ENCODE measurements at regions not wholly inside any gene's neighbourhood (a gene's known extent, or its start where the extent isn't known, plus 50 kb on each side); places are given as distances from the start of the nearest gene placed in this dataset.
A peak's percentile ranks its signal among the peaks of the same experiment; 100 is the strongest.

GRCh38 chr2:146908776-146909175 lies 936.1 kb upstream of the ACVR2A start:
- Mint-ChIP-seq H3K27ac (peak overlapping the region in 1 of 3 experiments; percentile 9; a peak in 2 of 7 replicates), H3K4me1 (peaks cover 0 to 3% of the 10 kb centered on the region in 2 experiments; a peak in 1 of 4 replicates), H3K36me3 (ENCODE audit: insufficient read depth in 1 of 3, low read depth in 3 of 3) (no peaks in the 10 kb centered on the region), H3K4me3 (no peak overlapping the region), H3K9me3 (no peaks in the 10 kb centered on the region), H3K27me3 (ENCODE audit: low read depth) (no peaks in the 10 kb centered on the region)
- Histone ChIP-seq H3K79me1 (ENCODE audit: insufficient read depth, low read depth, low read length, poor library complexity, severe bottlenecking) (no peaks in the 10 kb centered on the region), H3K79me2 (ENCODE audit: insufficient read depth, low read length) (no peaks in the 10 kb centered on the region), H3K18ac (ENCODE audit: insufficient read length, low read depth, low read length) (no peak overlapping the region), H2BK5ac (ENCODE audit: insufficient read length, low read length) (no peak overlapping the region), H3K14ac (ENCODE audit: insufficient read depth, low read length) (no peak overlapping the region), H3K23me2 (ENCODE audit: insufficient read length, low read depth, low read length, poor library complexity, severe bottlenecking) (no peaks in the 10 kb centered on the region), H2AFZ (ENCODE audit: low read length) (no peak overlapping the region), H3K27ac (ENCODE audit: insufficient read length, low read depth, low read length) (no peak overlapping the region), H4K8ac (replicated peaks; ENCODE audit: insufficient read length, low read depth, low read length) (no peak overlapping the region), H3K27me3 (ENCODE audit: insufficient read depth, low read length) (no peaks in the 10 kb centered on the region), H4K5ac (ENCODE audit: insufficient read length, low read depth, low read length) (no peak overlapping the region), H3K4me2 (ENCODE audit: insufficient read depth, insufficient read length, low read length) (no peak overlapping the region), H4K91ac (ENCODE audit: insufficient read length, low read depth, low read length) (no peak overlapping the region), H2BK12ac (ENCODE audit: insufficient read length, low read depth, low read length) (no peak overlapping the region), H3K56ac (ENCODE audit: insufficient read length, low read depth, low read length) (no peak overlapping the region), H3K23ac (ENCODE audit: insufficient read length, low read depth, low read length) (no peak overlapping the region), H2BK15ac (ENCODE audit: low read depth, low read length) (no peak overlapping the region), H2BK120ac (ENCODE audit: low read depth, low read length, poor library complexity, severe bottlenecking) (no peak overlapping the region), H3T11ph (ENCODE audit: low read length) (no peak overlapping the region), H4K20me1 (ENCODE audit: control insufficient read depth, insufficient read depth, insufficient read length) (no peaks in the 10 kb centered on the region), H3K9ac (ENCODE audit: extremely low read depth, insufficient read length, low read length) (no peak overlapping the region), H3K9me3 (ENCODE audit: control insufficient read depth, low read depth, low read length) (no peaks in the 10 kb centered on the region), H3K4me1 (ENCODE audit: insufficient read depth, low read length) (no peaks in the 10 kb centered on the region), H2BK20ac (ENCODE audit: low read depth, low read length, poor library complexity, severe bottlenecking) (no peak overlapping the region), H3K4ac (ENCODE audit: low read depth, low read length) (no peak overlapping the region), H2AK5ac (ENCODE audit: insufficient read length, low read length) (no peak overlapping the region)
- no CpG with 5 or more reads among the region's 3 CpGs for WGBS (ENCODE audit: extremely low coverage, insufficient read length, low lambda C conversion rate)
- no peak for TF ChIP-seq CTCF (conservative IDR thresholded peaks at IDR 0.05)
- DNase-seq = no peak
